Calu3 (cell line): ENCODE measurements at regions not wholly inside any gene's neighbourhood (a gene's known extent, or its start where the extent isn't known, plus 50 kb on each side); places are given as distances from the start of the nearest gene placed in this dataset.

Experiments used
- BruUV-seq: library from RNA; stranded (reverse); fragments of 400-500 nt; replicated peaks from 2 replicates; lab custom pipeline; 2021; lab: Mats Ljungman, UMichigan
- CTCF ChIA-PET: fragments of 300-600 bp; sonication (Branson Sonifier 250); formaldehyde crosslinking; loops from one replicate; lab custom pipeline; 2022; ENCODE audit warnings: antibody characterized with exemption; lab: Charles Lee
- DNase-seq: peaks from one replicate; pipeline ENCODE4 v3.0.0; 2022
- H3K27ac Mint-ChIP-seq: one replicate; pipeline ENCODE4 v1.8.0; 2022; ENCODE audit warnings: mixed read lengths; ENCODE audit not compliant: unreplicated experiment
- H3K27me3 Mint-ChIP-seq: one replicate; pipeline ENCODE4 v1.8.0; 2022; ENCODE audit warnings: mixed read lengths; ENCODE audit not compliant: unreplicated experiment
- H3K36me3 Mint-ChIP-seq: one replicate; pipeline ENCODE4 v1.8.0; 2022; ENCODE audit warnings: mild to moderate bottlenecking, moderate library complexity, mixed read lengths; ENCODE audit not compliant: insufficient read depth, unreplicated experiment
- H3K4me1 Mint-ChIP-seq: one replicate; pipeline ENCODE4 v1.8.0; 2022; ENCODE audit warnings: mild to moderate bottlenecking, low read depth, mixed read lengths; ENCODE audit not compliant: unreplicated experiment
- H3K4me3 Mint-ChIP-seq: one replicate; pipeline ENCODE4 v1.8.0; 2022; ENCODE audit warnings: mild to moderate bottlenecking, low read depth, moderate library complexity, mixed read lengths; ENCODE audit not compliant: unreplicated experiment
- H3K9me3 Mint-ChIP-seq: one replicate; pipeline ENCODE4 v1.8.0; 2022; ENCODE audit warnings: low read depth, mixed read lengths; ENCODE audit not compliant: unreplicated experiment
- intact Hi-C: fragments of 100-400 bp; cut with micrococcal nuclease; formaldehyde crosslinking; loops from one replicate; pipeline ENCODE4 v1.10.0; 2022; ENCODE audit not compliant: unreplicated experiment
- TF ChIP-seq, protein P1 (sequence below): fragments of 200-600 bp; IDR thresholded peaks from one replicate; pipeline ENCODE4 v1.8.0; 2022; ENCODE audit warnings: antibody characterized with exemption; ENCODE audit not compliant: unreplicated experiment

DNA sequence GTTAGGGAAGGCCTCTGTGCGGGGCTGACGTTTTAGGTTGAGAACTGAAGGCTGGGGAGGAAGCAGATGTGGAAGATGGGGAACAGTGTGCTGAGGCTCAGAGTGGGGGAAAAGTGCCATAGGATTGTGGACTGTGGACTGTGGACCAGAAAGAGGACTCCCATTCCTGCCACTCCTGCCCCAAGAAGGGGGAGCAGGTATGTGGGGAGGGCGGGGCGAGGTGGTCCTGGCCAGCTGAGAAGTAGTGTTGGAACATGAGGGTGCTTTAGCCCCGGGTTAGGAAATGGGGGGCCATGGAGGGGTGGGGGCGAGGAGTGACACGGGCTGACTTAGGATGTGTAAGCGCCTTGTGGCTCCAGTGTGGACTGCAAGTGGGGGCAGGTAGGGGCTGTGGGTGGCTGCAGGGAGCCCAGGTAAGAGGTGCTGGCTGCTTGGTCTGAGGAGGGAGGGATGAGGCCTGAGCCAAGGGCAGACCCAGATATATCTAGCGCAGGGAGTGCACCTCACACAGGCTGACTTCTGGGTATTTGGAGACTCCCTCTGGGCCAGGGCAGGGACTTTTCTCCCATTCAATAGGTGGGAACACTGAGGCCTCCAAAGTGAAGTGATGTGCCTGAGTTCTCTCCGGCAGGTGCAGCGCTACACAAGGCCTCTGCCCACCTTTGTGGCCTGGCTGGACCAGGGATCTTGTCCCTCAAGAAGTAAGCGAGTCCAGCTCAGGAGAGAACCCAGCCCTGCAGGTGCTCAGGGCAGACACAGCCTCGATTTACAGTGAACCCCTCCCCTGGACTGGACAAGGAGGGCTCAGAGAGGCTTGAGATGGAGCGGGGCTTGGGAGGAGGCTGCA lies 76.6 kb upstream of the TOX2 start:
- no peaks in the 10 kb centered on the region for H3K36me3 Mint-ChIP-seq
- intact Hi-C loops: no loop called here
- H3K9me3 Mint-ChIP-seq: no peaks in the 10 kb centered on the region
- TF ChIP-seq, protein P1, sequence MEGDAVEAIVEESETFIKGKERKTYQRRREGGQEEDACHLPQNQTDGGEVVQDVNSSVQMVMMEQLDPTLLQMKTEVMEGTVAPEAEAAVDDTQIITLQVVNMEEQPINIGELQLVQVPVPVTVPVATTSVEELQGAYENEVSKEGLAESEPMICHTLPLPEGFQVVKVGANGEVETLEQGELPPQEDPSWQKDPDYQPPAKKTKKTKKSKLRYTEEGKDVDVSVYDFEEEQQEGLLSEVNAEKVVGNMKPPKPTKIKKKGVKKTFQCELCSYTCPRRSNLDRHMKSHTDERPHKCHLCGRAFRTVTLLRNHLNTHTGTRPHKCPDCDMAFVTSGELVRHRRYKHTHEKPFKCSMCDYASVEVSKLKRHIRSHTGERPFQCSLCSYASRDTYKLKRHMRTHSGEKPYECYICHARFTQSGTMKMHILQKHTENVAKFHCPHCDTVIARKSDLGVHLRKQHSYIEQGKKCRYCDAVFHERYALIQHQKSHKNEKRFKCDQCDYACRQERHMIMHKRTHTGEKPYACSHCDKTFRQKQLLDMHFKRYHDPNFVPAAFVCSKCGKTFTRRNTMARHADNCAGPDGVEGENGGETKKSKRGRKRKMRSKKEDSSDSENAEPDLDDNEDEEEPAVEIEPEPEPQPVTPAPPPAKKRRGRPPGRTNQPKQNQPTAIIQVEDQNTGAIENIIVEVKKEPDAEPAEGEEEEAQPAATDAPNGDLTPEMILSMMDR: no peak
- H3K27me3 Mint-ChIP-seq: peaks cover 87% of the 10 kb centered on the region
- no peaks in the 10 kb centered on the region for H3K4me1 Mint-ChIP-seq
- H3K27ac Mint-ChIP-seq: no peak overlapping the region
- CTCF ChIA-PET: no interaction called here
- no TSS peak for BruUV-seq
- DNase-seq: no peak
- H3K4me3 Mint-ChIP-seq: no peak overlapping the region

DNA sequence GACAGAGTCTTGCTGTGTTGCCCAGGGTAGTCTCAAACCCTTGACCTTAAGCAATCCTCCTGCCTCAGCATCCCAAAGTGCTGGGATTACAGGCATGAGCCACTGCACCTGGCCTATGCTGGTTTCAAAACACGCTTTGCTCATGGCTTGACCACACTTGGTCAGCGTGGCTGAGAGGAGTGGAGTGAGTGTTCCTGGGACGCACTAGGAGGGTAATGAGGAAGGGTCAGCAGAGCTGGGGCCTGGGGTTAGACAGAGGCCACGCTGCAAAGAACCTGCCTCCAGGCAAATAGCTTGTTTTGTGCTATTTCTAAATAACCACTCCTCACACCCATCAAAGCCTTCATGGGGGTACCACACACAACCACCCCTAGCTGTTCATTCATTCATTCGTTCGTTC lies 77.9 kb upstream of the TOX2 start:
- Mint-ChIP-seq H3K27ac (no peak overlapping the region), H3K4me3 (no peak overlapping the region), H3K36me3 (no peaks in the 10 kb centered on the region), H3K4me1 (no peaks in the 10 kb centered on the region), H3K27me3 (peaks cover 87% of the 10 kb centered on the region), H3K9me3 (no peaks in the 10 kb centered on the region)
- intact Hi-C loops: no loop called here
- BruUV-seq: no TSS peak
- DNase-seq: no peak
- CTCF ChIA-PET: no interaction called here
- TF ChIP-seq, protein P1: no peak

DNA sequence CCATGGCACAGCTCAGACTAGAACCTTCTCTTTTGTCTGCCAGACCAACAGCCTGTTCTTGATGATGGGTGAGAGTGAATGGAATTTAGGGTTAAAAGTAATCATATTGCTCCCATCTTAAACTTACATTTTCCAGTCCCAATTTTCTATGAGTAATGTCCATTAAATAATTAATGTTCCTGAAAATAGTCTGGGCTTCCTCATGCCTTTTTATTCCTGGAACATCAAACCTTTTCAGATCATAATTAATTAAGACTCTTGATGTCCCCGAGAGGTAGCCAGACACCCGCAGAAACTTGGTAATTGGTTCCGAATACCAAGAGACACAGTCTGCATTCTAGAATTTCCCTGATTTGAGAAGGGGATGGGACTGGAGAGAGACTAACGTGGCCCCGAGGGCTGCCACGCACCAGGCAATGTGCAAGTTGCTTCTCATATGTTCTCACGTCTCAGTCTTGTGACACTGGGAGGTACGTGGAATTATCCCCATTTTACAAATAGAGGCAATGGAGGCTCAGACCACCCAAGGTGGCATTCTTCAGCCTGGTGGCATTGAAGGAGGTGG lies 78.6 kb upstream of the TOX2 start:
- Mint-ChIP-seq H3K4me3 (no peak overlapping the region), H3K4me1 (no peaks in the 10 kb centered on the region), H3K36me3 (no peaks in the 10 kb centered on the region), H3K27me3 (peaks cover 87% of the 10 kb centered on the region), H3K9me3 (no peaks in the 10 kb centered on the region), H3K27ac (no peak overlapping the region)
- CTCF ChIA-PET: no interaction called here
- no TSS peak for BruUV-seq
- no peak for DNase-seq
- TF ChIP-seq, protein P1: no peak
- intact Hi-C loops: no loop called here

DNA sequence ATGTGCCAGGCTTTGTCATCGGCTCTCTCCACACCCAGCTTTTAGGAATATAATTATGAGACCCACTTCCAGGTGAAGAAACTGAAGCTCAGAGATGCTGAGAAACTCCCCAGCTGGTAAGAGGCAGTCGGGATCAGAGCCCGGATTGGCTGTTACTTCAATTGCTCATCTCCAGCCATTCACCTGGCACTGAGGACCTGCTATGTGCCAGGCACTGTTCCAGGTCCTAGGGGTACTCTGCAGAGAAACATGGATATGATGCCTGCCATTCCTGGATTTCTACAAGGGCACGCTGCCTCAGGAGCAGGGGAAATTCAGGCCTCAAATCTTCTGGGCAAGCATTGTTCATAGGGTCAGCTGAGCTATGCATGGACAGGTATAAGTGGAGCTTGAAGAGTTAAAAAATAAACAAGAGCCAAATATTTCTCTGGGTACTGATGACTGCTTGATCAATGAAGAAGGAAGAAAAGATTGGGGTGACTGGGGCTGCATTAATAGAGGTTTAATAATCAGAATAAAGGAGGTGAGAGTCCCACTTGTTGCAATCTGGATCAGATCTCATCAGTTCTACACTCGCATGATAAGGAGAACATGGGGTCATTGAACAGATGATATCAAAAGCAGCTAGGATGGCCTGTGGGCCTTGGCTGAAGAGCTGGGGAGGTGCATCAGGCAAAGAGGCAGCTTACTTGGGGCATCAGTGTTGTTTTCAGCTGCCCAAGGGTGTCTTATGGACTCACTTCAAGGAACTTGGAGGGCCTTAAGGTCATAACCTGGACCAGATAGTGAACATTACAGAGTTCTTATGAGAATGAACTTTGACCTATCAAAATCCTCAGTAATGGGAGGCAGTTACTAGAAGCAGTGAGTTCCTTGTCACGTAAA lies 80.9 kb upstream of the TOX2 start:
- H3K27ac Mint-ChIP-seq: no peak overlapping the region
- CTCF ChIA-PET: no interaction called here
- no peak overlapping the region for H3K4me3 Mint-ChIP-seq
- BruUV-seq: no TSS peak
- TF ChIP-seq, protein P1: no peak
- H3K4me1 Mint-ChIP-seq: no peaks in the 10 kb centered on the region
- no peaks in the 10 kb centered on the region for H3K9me3 Mint-ChIP-seq
- H3K27me3 Mint-ChIP-seq: peaks cover 87% of the 10 kb centered on the region
- no peaks in the 10 kb centered on the region for H3K36me3 Mint-ChIP-seq
- intact Hi-C loops: no loop called here
- DNase-seq: no peak
